ENCODE measurements at regions not wholly inside any gene's neighbourhood (a gene's known extent, or its start where the extent isn't known, plus 50 kb on each side); places are given as distances from the start of the nearest gene placed in this dataset.
A peak's percentile ranks its signal among the peaks of the same experiment; 100 is the strongest.

DNA sequence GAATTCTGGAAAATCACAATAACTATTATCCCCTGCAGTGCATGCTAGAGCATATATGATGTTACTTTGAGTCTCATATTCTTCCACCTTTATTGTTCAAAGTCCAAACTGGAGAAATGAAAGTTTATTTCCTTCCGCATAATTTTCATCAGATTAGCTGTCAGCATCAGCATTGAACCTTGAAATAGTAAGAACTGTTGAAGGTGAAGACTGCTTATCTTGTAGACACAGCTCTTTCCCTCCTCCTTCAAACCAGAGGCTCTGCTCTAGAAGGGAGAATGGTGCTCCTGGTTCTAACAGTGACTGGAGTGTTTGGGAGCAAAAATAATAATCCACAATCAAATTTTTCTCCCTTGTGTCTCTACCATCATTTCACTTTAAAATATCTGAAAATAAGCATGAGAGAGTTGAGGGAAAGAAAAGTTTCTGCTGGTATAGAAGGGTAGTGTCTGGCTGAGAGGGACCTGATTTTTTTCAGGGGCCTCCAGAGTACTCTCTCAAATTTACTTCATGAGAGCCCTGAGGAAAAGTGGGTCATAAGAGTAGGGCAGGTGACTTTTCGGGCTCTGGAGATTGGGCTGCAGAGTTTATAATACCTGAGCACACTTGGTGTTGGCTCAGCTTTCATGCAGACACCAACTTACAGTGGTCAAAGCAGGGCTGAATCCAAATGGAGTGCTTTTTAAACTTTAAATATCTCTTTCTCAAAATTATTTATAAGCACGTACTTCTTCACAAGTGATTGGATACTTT lies 170.4 kb downstream of the ZDHHC21 start (continued):
- TF ChIP-seq, protein P1, sequence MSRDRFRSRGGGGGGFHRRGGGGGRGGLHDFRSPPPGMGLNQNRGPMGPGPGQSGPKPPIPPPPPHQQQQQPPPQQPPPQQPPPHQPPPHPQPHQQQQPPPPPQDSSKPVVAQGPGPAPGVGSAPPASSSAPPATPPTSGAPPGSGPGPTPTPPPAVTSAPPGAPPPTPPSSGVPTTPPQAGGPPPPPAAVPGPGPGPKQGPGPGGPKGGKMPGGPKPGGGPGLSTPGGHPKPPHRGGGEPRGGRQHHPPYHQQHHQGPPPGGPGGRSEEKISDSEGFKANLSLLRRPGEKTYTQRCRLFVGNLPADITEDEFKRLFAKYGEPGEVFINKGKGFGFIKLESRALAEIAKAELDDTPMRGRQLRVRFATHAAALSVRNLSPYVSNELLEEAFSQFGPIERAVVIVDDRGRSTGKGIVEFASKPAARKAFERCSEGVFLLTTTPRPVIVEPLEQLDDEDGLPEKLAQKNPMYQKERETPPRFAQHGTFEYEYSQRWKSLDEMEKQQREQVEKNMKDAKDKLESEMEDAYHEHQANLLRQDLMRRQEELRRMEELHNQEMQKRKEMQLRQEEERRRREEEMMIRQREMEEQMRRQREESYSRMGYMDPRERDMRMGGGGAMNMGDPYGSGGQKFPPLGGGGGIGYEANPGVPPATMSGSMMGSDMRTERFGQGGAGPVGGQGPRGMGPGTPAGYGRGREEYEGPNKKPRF (IDR thresholded peaks at IDR 0.05; ENCODE audit: low read depth, low read length): no peak
- TF ChIP-seq, protein P2, sequence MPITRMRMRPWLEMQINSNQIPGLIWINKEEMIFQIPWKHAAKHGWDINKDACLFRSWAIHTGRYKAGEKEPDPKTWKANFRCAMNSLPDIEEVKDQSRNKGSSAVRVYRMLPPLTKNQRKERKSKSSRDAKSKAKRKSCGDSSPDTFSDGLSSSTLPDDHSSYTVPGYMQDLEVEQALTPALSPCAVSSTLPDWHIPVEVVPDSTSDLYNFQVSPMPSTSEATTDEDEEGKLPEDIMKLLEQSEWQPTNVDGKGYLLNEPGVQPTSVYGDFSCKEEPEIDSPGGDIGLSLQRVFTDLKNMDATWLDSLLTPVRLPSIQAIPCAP (CRISPR knock-in tag; IDR thresholded peaks at IDR 0.05; ENCODE audit: borderline replicate concordance): no peak
- TF ChIP-seq JUND (IDR thresholded peaks at IDR 0.05; ENCODE audit: borderline replicate concordance, low read depth, low read length) (peak; percentile 26; the same call in 1 of the 2 replicates), JUND (tag; IDR thresholded peaks at IDR 0.05; ENCODE audit: borderline replicate concordance, low read depth, low read length) (peak; percentile 25; the same call in 1 of the 3 replicates), ZKSCAN3 (CRISPR knock-in tag; IDR thresholded peaks at IDR 0.05) (no peak), CBFA2T2 (conservative IDR thresholded peaks at IDR 0.05) (peak; percentile 76), SRSF3 (IDR thresholded peaks at IDR 0.05; ENCODE audit: insufficient read depth, low read length) (no peak), RCOR1 (IDR thresholded peaks at IDR 0.05; ENCODE audit: borderline replicate concordance in 1 of 2, low read depth in 2 of 2, low read length in 2 of 2) (peak in 1 of 2 experiments; percentile 89; a peak in 2 of 4 replicates), MTA2 (IDR thresholded peaks at IDR 0.05; ENCODE audit: low read depth) (peak; percentile 84), RB1 (IDR thresholded peaks at IDR 0.05; ENCODE audit: low read depth) (no peak), ELF2 (CRISPR knock-in tag; IDR thresholded peaks at IDR 0.05) (no peak), ZNF146 (CRISPR knock-in tag; IDR thresholded peaks at IDR 0.05; ENCODE audit: unreplicated experiment) (no peak), DMBX1 (CRISPR knock-in tag; IDR thresholded peaks at IDR 0.05; ENCODE audit: borderline replicate concordance) (no peak), ZNF224 (CRISPR knock-in tag; IDR thresholded peaks at IDR 0.05) (no peak), STAG1 (CRISPR knock-in tag; IDR thresholded peaks at IDR 0.05; ENCODE audit: borderline replicate concordance) (no peak), SAFB2 (IDR thresholded peaks at IDR 0.05; ENCODE audit: borderline replicate concordance, low read depth, low read length, severe bottlenecking) (no peak), ZBTB7A (IDR thresholded peaks at IDR 0.05; ENCODE audit: borderline replicate concordance, control insufficient read depth, low read depth, low read length) (no peak), ZNF785 (CRISPR knock-in tag; IDR thresholded peaks at IDR 0.05) (no peak)
- TF ChIP-seq, protein P3, sequence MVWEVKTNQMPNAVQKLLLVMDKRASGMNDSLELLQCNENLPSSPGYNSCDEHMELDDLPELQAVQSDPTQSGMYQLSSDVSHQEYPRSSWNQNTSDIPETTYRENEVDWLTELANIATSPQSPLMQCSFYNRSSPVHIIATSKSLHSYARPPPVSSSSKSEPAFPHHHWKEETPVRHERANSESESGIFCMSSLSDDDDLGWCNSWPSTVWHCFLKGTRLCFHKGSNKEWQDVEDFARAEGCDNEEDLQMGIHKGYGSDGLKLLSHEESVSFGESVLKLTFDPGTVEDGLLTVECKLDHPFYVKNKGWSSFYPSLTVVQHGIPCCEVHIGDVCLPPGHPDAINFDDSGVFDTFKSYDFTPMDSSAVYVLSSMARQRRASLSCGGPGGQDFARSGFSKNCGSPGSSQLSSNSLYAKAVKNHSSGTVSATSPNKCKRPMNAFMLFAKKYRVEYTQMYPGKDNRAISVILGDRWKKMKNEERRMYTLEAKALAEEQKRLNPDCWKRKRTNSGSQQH (CRISPR knock-in tag; IDR thresholded peaks at IDR 0.05): no peak

Data from K562 (cell line).